Suprapubic skin (tissue), 4 donors: ENCODE measurements at regions not wholly inside any gene's neighbourhood (a gene's known extent, or its start where the extent isn't known, plus 50 kb on each side); places are given as distances from the start of the nearest gene placed in this dataset.

Experiments used
- CTCF ChIP-seq, 2 donors: fragments of 200-600 bp in 1 of 2; fragments of 450-650 bp in 1 of 2; sonication (generic) in 1 of 2; IDR thresholded peaks; one replicate each; pipeline ENCODE4 v1.5.1; 2016 to 2019; ENCODE audit warnings: antibody characterized with exemption in 2 of 2, mild to moderate bottlenecking in 1 of 2, moderate library complexity in 1 of 2
- EP300 ChIP-seq: sonication (generic); formaldehyde crosslinking; IDR thresholded peaks from one replicate; pipeline ENCODE4 v1.6.1; 2017; ENCODE audit warnings: antibody characterized with exemption
- POLR2AphosphoS5 ChIP-seq, 3 donors: sonication (generic); formaldehyde crosslinking; IDR thresholded peaks; one replicate each; pipeline ENCODE4 v1.6.1; 2017; ENCODE audit warnings: antibody characterized with exemption in 3 of 3

GRCh38 chr22:22961574-22961973 lies 74.0 kb downstream of the IGLL5 start:
- TF ChIP-seq EP300 (no peak), POLR2AphosphoS5 (IDR thresholded peaks at IDR 0.05) (no peak), CTCF (IDR thresholded peaks at IDR 0.05) (no peak)
